Natural killer cell (primary cell): ENCODE measurements at regions not wholly inside any gene's neighbourhood (a gene's known extent, or its start where the extent isn't known, plus 50 kb on each side); places are given as distances from the start of the nearest gene placed in this dataset.

Experiments
- ATAC-seq, 3 donors: fragments of 150-1000 bp in 2 of 3; fragments of 200-7000 bp in 1 of 3; cut with Tn5 transposase; 1 replicate in 1 of 3; 2 replicates in 2 of 3; pipeline ENCODE4 v1.10.0; 2021; ENCODE audit warnings: mild to moderate bottlenecking in 2 of 3, moderate library complexity in 2 of 3
- DNase-seq, 2 donors: peaks; one replicate each; pipeline versions ENCODE4 v3.0.0 to v3.0.0-alpha.2; 2013 to 2021; ENCODE audit warnings: mixed read lengths in 1 of 2
- H3K27ac ChIP-seq: one replicate; pipeline ENCODE4 v1.5.1; 2013; ENCODE audit warnings: mild to moderate bottlenecking, low read length
- H3K27me3 ChIP-seq: one replicate; pipeline ENCODE4 v1.6.1; 2013; ENCODE audit warnings: low read length; ENCODE audit not compliant: control insufficient read depth, insufficient read depth
- H3K36me3 ChIP-seq: one replicate; pipeline ENCODE4 v1.6.1; 2013; ENCODE audit warnings: low read length; ENCODE audit not compliant: control insufficient read depth, insufficient read depth
- H3K4me1 ChIP-seq: one replicate; pipeline ENCODE4 v1.6.1; 2013; ENCODE audit warnings: low read length; ENCODE audit not compliant: control insufficient read depth, insufficient read depth
- H3K4me3 ChIP-seq: one replicate; pipeline ENCODE4 v1.5.1; 2013; ENCODE audit warnings: low read length
- H3K9me3 ChIP-seq: one replicate; pipeline ENCODE4 v1.6.1; 2013; ENCODE audit warnings: low read length; ENCODE audit not compliant: control insufficient read depth, insufficient read depth
- H3K27ac Mint-ChIP-seq, 2 donors: one replicate each; pipeline ENCODE4 v1.8.0; 2022; ENCODE audit warnings: mild to moderate bottlenecking in 2 of 2, mixed read lengths in 2 of 2, moderate library complexity in 1 of 2
- H3K27me3 Mint-ChIP-seq, 2 donors: one replicate each; pipeline ENCODE4 v1.8.0; 2022; ENCODE audit warnings: low read depth in 2 of 2, mixed read lengths in 2 of 2
- H3K36me3 Mint-ChIP-seq: one replicate; pipeline ENCODE4 v1.8.0; 2022; ENCODE audit warnings: mixed read lengths
- H3K4me1 Mint-ChIP-seq, 2 donors: one replicate each; pipeline ENCODE4 v1.8.0; 2022; ENCODE audit warnings: mixed read lengths in 2 of 2
- H3K4me3 Mint-ChIP-seq: one replicate; pipeline ENCODE4 v1.8.0; 2022; ENCODE audit warnings: mild to moderate bottlenecking, moderate library complexity, mixed read lengths
- H3K9me3 Mint-ChIP-seq, 2 donors: one replicate each; pipeline ENCODE4 v1.8.0; 2022; ENCODE audit warnings: mixed read lengths in 2 of 2
- WGBS: methylation state at CpG from one replicate; pipeline ENCODE4 v1.1.7; 2013; ENCODE audit warnings: missing lambda C conversion rate; ENCODE audit not compliant: insufficient coverage; 5-methylcytosine and 5-hydroxymethylcytosine counted together
- intact Hi-C: fragments of 100-400 bp; cut with micrococcal nuclease; formaldehyde crosslinking; loops from one replicate; pipeline ENCODE4 v1.14.2; 2022
- TF ChIP-seq, protein P1 (sequence below): fragments of 200-600 bp; IDR thresholded peaks from one replicate; pipeline ENCODE4 v1.8.0; 2022; ENCODE audit warnings: antibody characterized with exemption

DNA sequence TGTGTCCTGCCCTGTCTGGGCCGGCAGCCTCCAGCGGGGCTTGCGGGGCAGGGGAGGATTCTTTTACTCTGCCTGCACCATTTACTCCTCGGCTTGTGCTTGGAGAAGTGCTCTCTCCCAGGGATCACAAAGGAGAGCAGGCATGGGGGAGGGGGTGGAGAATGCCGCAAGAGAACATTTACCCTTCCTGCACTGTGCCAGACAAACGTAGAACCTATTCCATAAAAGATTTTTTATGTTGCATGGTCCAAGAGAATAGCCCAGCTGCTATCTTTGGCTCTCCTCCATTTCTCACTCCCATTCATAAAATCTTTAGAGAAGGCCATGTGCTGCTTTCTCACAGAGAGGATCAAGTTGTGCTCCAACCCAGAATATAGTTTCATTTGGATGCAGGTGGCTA, 159.4 kb downstream of the SPTSSA start:
- Mint-ChIP-seq H3K4me1 (no peaks in the 10 kb centered on the region), H3K4me3 (no peak overlapping the region), H3K27me3 (peaks cover 7 to 10% of the 10 kb centered on the region in 2 donors), H3K9me3 (no peaks in the 10 kb centered on the region), H3K36me3 (no peaks in the 10 kb centered on the region), H3K27ac (no peak overlapping the region)
- no peaks in the 10 kb centered on the region for H3K36me3 ChIP-seq
- WGBS, result 72% methylated on average over 5 of the region's 6 CpGs
- no peaks in the 10 kb centered on the region for H3K9me3 ChIP-seq
- ATAC-seq (no peak), DNase-seq (no peak)
- H3K4me3 ChIP-seq, result no peak overlapping the region
- no peaks in the 10 kb centered on the region for H3K27me3 ChIP-seq
- H3K4me1 ChIP-seq, result no peaks in the 10 kb centered on the region
- TF ChIP-seq, protein P1, sequence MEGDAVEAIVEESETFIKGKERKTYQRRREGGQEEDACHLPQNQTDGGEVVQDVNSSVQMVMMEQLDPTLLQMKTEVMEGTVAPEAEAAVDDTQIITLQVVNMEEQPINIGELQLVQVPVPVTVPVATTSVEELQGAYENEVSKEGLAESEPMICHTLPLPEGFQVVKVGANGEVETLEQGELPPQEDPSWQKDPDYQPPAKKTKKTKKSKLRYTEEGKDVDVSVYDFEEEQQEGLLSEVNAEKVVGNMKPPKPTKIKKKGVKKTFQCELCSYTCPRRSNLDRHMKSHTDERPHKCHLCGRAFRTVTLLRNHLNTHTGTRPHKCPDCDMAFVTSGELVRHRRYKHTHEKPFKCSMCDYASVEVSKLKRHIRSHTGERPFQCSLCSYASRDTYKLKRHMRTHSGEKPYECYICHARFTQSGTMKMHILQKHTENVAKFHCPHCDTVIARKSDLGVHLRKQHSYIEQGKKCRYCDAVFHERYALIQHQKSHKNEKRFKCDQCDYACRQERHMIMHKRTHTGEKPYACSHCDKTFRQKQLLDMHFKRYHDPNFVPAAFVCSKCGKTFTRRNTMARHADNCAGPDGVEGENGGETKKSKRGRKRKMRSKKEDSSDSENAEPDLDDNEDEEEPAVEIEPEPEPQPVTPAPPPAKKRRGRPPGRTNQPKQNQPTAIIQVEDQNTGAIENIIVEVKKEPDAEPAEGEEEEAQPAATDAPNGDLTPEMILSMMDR, result no peak
- intact Hi-C loops, result no loop called here
- H3K27ac ChIP-seq, result no peak overlapping the region

DNA sequence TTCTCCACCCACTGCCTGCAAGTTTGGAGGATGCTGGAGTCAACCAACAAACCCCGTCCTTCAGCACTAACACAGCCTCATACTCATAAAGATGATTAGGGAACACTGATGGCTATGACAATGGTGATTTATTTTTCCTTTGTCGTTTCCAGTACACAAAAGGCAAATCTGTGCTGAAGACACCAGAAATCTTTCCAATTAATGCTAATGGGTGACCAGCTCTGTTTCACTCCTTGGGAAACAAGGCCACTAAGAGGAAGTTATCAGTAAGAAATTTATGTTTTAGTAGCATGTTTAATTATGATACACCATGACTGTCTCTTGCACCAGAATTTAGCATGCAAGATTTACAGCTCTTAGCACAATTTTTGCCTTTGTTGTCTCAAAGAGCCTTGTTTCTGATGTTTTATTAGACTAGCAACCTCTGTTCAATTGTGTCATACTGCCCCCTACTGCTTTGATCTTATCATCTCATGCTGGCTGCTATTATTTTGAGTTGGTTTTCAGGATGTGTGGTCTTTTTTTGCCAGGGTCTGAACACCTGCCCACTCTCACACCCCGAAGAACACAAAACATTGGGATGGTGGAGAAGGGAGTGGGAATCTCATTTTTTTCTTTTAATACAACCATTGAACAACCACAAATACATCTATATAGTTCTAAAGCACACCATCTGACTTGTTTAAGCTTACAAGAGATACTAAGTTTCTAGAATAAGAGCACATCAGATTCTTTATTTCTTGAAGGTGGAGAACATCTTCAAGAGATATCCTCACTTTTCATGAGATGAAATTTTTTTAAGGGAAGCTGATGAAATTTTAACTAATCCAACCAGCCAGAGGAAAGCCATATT, 160.9 kb downstream of the SPTSSA start:
- H3K9me3 ChIP-seq, result no peaks in the 10 kb centered on the region
- H3K27ac ChIP-seq, result no peak overlapping the region
- Mint-ChIP-seq H3K27me3 (peaks cover 7 to 10% of the 10 kb centered on the region in 2 donors), H3K27ac (no peak overlapping the region), H3K4me1 (no peaks in the 10 kb centered on the region), H3K4me3 (no peak overlapping the region), H3K36me3 (no peaks in the 10 kb centered on the region), H3K9me3 (no peaks in the 10 kb centered on the region)
- WGBS, result 69% methylated on average over 2 of the region's 3 CpGs
- H3K36me3 ChIP-seq, result no peaks in the 10 kb centered on the region
- no peak overlapping the region for H3K4me3 ChIP-seq
- DNase-seq (peak in 1 of 2 donors; percentile 52), ATAC-seq (no peak)
- H3K27me3 ChIP-seq, result no peaks in the 10 kb centered on the region
- intact Hi-C loops, result loop anchor here (2.0 kb wide), 1 partner anchor 462 kb away; no protein-coding TSS in a partner anchor
- TF ChIP-seq, protein P1, result peak; percentile 30
- no peaks in the 10 kb centered on the region for H3K4me1 ChIP-seq

DNA sequence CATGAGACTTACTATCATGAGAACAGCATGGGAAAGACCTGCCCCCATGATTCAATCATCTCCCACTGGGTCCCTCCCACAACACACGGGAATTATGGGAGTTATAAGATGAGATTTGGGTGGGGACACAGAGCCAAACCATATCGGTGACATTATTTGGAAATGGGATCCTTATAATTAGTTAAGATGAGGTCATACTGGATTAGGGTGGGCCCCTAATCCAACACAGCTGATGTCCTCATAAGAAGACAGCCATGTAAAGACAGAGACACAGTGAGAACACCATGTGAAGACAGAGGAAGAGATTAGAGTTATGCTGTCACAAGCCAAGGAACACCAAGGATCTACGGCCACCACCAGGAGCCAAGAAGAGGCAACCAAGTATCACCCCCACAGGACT, 161.7 kb downstream of the SPTSSA start:
- no peaks in the 10 kb centered on the region for H3K9me3 ChIP-seq
- H3K27ac ChIP-seq, result no peak overlapping the region
- Mint-ChIP-seq H3K27me3 (peaks cover 6 to 8% of the 10 kb centered on the region in 2 donors), H3K4me1 (no peaks in the 10 kb centered on the region), H3K9me3 (no peaks in the 10 kb centered on the region), H3K4me3 (no peak overlapping the region), H3K36me3 (no peaks in the 10 kb centered on the region), H3K27ac (no peak overlapping the region)
- 94% methylated on average over 3 of the region's 3 CpGs for WGBS
- ATAC-seq (no peak), DNase-seq (no peak)
- no peaks in the 10 kb centered on the region for H3K27me3 ChIP-seq
- H3K36me3 ChIP-seq, result no peaks in the 10 kb centered on the region
- intact Hi-C loops, result loop anchor here (2.0 kb wide), 1 partner anchor 462 kb away; no protein-coding TSS in a partner anchor
- no peaks in the 10 kb centered on the region for H3K4me1 ChIP-seq
- no peak overlapping the region for H3K4me3 ChIP-seq
- TF ChIP-seq, protein P1, result no peak
